HL-60/S4 (cell line): ENCODE measurements at regions not wholly inside any gene's neighbourhood (a gene's known extent, or its start where the extent isn't known, plus 50 kb on each side); places are given as distances from the start of the nearest gene placed in this dataset.

ENCODE experiments used
- in situ Hi-C: fragments of 300-500 bp; cut with MboI; formaldehyde crosslinking; loops from 2 replicates; pipeline ENCODE4 v1.14.3; 2022; ENCODE audit warnings: low sequenced_read_pairs

DNA sequence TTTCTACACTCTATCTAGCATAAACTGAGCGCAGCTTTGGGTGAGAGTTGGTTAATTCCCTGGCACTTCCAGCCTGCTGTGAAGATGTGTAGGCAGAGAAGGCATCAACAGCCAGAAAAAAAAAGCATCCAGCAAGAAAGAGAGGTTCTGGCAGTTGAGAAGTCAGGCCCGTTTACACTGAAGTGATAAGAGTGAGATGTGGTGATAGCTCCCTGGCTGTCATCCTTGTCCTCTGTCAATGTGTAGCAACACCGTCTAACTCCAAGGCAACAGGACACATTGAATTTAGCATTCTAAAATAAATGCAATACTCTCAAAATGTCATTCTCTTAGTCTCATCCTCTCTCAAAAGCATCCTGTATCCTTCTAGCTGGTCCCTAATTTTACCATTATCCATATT is 193.6 kb upstream of the BTBD3 start:
- in situ Hi-C loops, result no loop called here

DNA sequence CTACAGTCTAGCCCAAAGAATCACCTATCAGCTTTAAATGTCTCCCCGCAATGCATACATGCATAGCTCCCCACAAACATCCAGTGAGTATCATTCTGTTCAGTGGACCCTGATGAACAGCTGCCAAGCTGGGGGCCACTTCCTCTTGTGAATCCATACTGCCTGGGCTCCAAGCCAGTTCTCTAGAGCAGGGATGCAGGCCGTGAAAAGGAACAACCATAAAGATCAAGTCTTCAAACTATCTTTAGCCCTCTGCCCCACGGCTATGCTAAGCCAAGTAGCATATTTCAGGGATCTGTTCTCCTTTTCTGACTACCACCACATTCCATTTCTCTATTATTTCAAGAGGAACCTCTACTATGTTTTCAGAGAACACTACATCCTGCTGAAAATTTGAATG is 191.7 kb upstream of the BTBD3 start:
- in situ Hi-C loops, result no loop called here

DNA sequence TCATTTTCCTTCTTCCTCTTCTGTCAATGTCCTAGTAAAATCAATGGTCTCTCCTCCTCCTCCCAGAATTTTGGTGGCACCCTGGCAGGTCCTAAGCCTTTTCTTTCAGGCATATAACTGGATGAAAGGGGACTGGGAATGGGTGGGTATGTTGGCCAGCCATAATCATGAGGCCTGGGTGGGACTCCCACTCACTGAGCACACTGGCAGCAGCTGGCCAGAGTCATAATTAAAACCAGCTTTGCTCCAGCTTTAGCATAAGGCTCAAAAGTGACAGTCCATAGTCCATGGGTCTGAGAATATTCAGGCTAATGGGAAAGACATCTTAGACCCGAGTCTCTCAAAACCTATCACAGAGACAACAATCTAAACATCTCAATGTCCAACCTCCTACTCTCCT is 190.0 kb upstream of the BTBD3 start:
- in situ Hi-C loops, result no loop called here

DNA sequence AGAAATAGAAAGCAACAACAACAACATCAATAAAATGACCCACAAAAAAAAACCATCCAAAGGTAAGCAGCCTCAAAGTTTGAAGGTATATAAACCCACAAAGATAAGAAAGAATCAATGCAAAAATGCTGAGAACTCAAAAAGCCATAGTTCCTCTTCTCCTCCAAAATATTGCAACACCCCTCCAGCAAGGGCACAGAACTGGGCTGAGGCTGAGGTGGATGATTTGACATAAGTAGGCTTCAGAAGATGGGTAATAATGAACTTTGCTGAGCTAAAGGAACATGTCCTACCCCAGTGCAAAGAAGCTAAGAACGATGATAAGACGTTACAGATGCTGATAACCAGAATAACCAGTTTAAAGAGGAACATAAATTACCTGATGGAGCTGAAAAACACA is 188.8 kb upstream of the BTBD3 start:
- in situ Hi-C loops, result no loop called here

DNA sequence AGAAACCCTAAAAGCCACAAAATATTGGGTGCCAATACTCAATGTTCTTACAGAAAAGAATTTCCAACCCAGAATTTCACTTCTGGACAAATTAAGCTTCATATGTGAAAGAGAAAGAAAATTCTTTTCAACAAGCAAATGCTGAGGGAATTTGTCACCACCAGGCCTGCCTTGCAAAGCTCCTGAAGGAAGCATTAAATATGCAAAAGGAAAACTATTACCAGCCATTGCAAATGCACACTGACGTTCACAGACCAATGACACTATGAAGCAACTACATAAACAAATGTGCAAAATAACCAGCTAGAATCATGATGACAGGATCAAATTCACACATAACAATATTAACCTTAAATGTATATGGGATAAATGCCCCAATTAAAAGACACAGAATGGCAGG is 187.9 kb upstream of the BTBD3 start:
- in situ Hi-C loops, result no loop called here

DNA sequence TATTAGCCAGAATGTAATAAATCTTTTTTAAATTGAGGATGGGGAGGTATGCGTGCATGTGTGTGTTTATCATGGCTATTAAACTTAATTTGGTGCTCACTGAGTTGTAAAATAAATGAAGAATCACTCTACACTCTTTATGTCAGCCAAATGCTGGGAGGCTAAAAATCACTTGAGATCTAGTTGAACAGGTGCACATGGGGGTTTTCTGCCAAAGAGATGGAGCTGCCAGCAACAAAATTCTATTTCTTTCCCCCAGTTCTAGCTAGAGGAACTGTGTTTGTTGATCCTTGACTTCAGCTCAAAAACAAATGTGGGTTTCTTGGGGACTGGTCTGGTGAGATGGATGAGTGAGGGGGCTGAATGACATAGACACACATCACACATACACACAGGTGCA is 183.3 kb upstream of the BTBD3 start:
- in situ Hi-C loops, result no loop called here

DNA sequence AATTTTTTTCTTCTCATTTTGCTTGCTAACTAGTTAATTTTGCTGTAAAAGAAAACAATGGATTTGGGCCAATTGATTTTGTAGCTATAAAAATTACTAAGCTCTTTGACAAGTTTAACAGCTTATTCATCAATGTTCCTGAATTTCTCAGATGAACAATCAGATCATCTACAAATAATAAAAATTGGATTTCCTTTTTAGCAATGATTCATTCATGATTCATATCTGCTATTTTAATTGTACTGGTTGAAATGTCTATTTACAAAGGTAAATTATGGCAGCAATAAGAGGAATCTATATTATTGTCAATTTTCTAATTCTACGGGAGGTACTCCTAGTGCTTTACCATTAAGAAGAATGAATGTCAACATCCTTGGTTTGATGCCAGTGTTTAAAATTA is 178.8 kb upstream of the BTBD3 start:
- in situ Hi-C loops, result no loop called here

DNA sequence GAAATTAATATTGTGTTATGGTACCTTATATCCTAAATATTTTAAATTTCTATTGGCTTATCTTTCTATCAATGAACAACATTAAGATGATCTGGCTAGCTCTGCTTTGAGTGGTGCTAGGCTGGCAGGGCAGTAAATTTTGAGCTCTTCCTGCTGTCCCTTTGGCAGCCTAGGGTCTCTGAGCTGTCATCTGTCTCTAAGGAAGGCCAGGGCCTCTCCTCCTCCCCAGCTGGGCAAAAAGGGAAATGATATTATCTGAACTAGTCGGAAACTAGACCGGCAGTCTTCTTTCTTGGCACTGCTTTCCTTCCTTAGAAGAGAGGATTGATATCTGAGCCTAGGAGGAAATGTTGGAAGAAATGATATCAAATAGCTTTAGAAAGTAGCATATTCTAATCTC is 176.7 kb upstream of the BTBD3 start:
- in situ Hi-C loops, result no loop called here

DNA sequence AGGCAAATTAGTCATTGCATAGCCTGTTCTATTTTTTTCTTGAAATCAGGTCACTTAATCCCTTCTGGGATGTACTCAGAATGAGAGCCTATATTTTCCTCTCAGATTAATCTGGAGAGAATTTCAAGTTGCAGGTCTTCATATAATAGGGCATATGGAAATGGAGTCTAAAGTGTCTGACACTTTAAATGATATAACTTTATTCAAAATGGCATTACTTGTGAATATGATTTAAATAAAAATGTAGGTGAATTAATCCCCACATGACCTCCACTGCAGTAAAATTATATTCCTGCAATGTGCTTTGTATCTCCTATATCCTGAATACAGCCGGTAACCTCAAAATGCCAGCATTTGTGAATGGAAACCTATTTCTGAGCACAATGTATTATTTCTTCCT is 172.5 kb upstream of the BTBD3 start:
- in situ Hi-C loops, result no loop called here

DNA sequence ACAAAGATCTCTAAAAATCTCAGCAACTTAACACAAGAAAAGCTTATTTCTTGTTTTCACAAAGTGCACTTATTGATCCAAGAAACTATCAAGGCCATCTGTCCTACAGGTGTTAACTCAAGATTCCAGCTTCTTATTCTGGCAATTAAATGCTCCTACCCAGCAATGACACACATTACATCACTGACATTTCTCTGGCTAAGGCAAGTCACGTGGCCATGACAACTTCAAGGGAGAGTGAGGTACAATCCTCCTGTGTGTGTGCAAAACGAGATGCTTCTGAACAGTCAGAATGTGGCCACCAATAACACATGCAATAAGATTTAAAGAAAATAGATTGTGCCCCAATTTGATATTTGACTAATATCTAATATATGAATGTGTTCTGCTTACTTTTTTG is 169.3 kb upstream of the BTBD3 start:
- in situ Hi-C loops, result no loop called here

DNA sequence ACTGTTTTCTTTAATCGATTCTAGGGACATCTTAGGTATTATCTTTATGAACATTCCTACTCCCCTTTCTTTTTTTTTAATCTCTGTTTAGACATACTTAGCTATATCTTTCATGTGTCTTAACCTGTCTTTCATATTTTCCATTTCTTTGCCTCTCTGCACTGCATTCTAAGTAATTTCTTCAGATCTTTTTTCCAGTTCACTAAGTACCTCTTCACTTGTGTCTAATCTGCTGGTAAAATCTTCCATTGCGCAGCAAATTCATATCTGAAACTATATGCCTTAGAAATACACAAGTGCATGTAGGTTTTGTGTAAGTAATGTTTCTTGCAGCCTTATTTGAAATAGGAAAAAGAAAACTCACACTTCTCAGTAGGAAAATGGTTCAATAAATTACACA is 165.4 kb upstream of the BTBD3 start:
- in situ Hi-C loops, result no loop called here

DNA sequence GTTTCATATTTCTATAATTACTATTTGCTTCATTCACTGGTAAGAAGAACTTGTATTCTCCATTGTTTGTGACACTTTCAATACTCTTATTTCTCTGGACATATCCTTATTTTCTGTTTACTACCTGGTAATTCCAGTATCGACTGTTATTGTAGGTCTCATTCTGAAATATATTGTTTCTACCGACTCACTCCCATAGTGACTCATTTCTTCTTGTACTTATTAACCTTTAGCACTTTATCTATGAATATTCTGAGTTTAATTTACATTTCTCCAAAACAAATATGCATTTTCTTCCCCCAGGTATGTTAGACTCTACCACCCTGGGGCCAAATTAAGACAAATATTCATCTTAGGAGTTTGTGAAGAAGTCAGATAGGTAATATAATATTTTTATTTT is 164.5 kb upstream of the BTBD3 start:
- in situ Hi-C loops, result no loop called here

DNA sequence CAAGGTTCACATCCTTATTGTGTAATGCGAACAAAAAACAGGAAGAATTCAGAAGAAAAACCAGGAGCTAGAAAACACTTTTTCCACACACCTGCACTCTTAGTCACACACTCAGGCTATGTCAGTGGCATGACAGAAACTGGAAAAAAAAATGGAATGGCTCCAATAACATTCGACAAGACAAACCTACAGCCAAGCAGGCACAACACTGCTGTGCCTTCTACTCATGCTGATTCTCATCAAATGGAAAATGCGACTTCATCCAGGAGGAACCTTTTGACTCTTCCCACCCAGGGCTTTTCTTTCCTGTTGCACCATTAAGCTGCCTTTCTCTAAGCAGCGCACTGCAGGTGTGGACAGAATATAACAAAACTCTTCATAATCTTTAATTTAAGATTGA is 163.2 kb upstream of the BTBD3 start:
- in situ Hi-C loops, result no loop called here

DNA sequence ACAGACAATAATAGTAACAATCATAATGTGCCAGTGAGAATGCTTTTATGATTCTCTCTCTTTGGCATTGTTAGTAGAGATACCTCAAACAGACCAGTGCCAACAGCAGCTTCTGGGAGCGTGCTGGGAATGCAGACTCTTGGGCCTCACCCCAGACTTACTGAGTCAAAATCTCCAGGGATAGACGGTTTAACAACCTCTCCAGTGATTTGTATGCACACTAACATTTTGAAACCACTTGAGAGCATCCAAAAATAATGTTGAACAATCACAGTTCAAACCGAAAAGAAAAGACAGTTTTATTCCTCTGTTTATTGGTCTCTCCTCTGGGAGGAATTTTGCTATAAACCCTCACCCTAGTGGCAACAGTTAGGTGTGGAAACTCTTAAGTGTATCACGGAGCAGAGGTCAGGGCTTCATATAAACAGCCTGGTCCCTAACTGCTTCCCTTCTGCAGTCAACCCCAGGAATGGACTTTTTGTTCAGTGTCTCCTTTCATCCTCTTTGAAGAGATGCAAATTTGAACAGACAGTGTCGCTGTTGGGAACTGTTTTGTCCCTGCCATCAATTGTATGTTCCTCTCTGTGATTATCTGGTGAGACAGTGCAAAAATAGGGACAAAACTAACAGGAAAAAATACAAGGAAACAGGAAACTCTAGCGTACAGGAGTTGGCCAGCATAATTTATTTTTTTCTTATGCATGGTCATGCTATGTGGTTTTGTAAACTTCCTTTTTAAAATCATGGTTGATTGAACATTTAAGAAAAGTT is 162.4 kb upstream of the BTBD3 start:
- in situ Hi-C loops, result no loop called here

DNA sequence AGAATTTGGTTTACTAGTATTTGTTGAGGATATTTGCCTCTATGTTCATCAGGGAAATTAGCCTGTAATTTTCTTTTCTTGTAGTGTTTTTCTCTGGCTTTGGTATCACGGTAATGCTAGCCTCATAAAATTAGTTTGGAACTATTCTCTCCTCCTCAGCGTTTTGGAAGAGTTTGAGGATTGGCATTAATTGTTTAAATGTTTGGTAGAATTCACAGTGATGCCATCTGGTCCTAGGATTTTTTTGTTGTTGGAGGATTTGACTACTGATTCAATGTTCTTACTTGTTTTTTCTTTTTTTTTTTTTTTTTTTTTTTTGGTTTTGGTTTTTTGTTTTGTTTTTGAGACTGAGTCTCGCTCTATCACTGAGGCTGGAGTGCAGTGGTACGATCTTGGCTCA is 156.2 kb upstream of the BTBD3 start:
- in situ Hi-C loops, result no loop called here

DNA sequence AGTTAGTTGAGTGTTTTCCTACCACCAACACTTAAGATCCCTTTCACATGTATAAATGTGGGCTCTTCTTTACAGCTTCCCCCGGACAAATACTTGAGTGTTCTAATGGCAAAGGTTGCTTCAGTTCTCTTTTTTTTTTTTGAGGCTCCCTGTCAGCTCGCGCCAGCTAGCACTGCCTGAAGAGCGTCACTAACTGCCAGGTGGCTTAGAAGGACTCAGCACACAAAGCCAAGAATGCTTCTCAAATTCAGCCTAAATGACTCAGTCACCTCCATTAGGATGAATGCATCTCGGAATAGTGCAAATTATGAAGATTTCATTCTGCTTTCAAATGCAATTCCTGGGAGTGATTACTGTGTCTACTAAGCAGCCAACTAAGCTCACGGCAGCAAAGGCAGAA is 150.7 kb upstream of the BTBD3 start:
- in situ Hi-C loops, result no loop called here

DNA sequence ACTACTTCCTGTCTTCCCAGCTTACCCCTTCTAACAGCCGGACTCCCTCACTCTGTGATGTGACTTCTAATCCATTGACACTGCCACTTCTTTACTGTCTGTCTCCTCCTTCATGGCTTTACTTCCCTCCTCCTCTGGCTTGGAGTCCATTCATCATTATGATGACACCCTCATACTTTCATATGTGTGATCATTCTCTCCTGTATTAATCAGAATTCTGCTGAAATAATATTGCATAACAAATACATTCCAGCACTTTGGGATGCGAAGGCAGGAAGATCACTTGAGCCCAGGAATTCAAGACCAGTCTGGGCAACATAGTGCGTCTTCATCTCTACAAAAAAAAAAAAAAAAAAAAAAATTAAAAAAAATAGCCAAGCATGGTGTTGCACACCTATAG is 147.9 kb upstream of the BTBD3 start:
- in situ Hi-C loops, result no loop called here

DNA sequence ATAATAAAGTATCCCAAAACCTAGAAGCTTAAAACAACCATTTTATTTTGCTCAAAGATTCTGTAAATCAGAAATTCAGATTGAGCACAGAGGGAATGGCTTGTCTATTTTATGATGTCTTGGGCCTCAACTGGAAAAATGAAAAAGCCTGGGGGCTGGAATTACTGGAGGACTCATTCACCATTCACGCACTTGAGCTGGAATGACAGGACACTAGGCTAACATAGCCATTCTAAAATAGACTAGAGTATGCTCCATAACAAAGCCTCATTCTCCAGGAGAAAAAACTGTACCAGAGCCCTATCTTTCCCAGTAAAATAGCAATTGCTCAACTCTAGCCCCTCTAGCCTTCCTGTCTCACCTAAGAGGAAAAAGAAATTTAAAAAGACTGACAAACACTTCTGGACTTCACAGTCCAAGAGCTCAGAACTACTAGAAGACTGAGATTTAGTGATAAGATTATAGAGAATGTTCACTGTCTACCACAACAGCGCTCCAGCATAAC is 145.4 kb upstream of the BTBD3 start:
- in situ Hi-C loops, result no loop called here

DNA sequence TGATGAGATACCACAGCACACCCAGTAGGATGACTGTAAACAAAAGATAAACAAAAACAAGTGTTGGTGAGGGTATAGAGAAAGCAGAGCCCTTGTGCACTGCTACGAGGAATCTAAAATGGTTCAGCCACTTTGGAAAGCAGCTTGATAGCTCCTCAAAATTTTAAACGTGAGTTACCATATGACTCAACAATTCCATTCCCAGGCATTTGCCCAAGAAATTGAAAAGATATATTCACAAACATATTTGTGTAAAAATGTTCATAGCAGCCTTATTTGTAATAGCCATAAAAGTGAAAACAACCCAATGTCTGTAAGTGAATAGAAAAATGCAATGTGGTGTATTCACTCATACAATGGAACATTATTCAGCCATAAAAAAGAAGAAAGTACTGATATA is 141.0 kb upstream of the BTBD3 start:
- in situ Hi-C loops, result no loop called here

DNA sequence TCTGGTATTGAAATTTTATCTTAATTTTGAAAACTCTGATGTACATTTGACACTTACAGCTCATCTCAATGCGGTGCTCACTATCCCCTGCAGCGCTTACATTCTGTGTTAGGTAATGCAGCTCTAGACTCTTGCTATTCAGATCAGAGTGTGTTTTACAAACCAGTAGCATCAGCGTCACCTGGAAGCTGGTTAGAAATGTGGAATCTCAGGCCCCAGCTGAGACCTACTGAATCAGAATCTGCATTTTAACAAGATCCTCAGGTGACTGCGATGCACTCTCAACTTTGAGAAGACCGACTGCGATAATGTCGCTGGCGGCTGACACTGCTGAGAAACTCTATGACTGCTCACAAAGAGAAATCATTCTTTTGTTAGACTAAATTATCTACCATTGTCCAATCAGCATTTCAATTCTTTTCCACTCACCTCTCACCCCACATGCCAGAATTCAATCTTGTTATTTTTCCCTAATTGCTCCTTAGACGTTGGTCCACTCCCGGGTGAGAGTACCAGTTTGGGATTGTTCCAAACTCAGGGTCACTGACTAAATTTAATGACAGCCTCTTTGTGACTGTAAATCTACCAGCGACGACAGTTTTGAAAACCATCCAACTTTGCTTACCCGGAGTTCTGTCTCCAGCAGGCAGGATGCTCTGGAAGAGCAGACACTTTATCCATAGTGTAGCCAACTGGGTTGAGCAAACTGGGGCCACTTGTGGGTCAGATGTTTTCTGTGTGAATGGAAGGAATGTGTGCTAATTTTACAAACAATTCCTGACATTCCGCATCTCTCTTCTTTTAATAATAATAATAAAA is 140.1 kb upstream of the BTBD3 start:
- in situ Hi-C loops, result no loop called here

DNA sequence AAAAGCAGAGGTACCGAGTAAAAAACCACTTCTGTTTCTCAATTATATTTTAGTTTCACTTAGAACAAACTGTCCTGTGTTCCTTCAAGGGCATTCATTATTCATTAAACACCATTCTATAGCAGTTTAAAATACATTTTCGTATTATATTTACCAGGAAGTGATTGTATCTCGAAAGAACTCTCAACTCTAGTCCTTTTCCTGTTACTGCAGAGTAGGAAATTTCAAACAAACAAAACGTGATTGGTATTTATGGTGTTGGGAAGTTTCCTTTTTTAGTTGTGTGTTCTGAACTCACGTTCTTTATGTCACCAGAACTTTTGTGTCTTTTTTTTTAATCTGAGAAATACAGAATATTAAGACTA is 139.5 kb upstream of the BTBD3 start:
- in situ Hi-C loops, result no loop called here

DNA sequence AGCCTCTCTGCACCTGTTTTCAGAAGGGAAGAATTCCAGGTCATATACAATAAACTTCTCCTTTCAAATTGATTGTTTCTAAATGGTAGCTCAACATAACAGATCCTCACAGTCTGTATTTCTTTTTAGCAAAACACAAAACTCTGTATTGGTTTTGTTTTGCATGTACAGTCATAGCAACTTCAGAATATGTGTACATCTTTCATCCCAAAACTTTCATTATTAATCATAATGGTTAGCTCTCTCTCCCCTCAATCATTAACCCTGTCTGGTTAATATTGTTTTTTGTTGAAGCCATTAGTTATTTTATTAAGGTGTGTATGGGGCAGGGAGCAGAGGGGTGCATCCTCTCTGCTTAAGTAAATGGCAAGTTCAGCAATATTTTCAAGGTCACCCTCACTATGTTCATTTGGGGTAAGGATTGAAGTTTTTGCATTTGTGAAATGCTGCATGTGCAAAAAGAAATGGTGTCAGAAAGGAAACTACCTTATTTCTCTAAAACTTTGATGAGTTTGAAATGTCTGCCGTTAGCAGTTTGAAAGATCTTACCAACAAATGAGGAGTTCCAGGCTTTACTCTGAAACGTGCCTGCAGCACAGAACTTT is 136.8 kb upstream of the BTBD3 start:
- in situ Hi-C loops, result no loop called here
